H1 (cell line): ENCODE measurements at regions not wholly inside any gene's neighbourhood (a gene's known extent, or its start where the extent isn't known, plus 50 kb on each side); places are given as distances from the start of the nearest gene placed in this dataset.
A peak's percentile ranks its signal among the peaks of the same experiment; 100 is the strongest.
"Not testable (repeated sequence)": the region's sequence is repeated elsewhere in the genome, so short reads cannot be mapped to it uniquely, and the experiment has no call there.

Experiments used
- CTCF ChIA-PET: fragments of 300-600 bp; sonication (Branson Sonifier 250); formaldehyde crosslinking; loops from one replicate; lab custom pipeline; 2021; ENCODE audit not compliant: partially characterized antibody; lab: Charles Lee
- POLR2A ChIA-PET: fragments of 300-600 bp; sonication (Branson Sonifier 250); formaldehyde crosslinking; loops from one replicate; lab custom pipeline; 2021; ENCODE audit warnings: inconsistent platforms; ENCODE audit not compliant: partially characterized antibody; lab: Charles Lee
- DNase-seq, 2 experiments: peaks; one replicate each; pipeline versions ENCODE4 v3.0.0 to v3.0.0-alpha.2; 2010 to 2022; ENCODE audit warnings: low spot score in 2 of 2, low read depth in 1 of 2, mixed read lengths in 1 of 2
- FAIRE-seq: peaks from 2 replicates; lab custom pipeline; 2011; peaks lifted over from hg19 to GRCh38; lab: Jason Lieb, UNC
- H2AFZ ChIP-seq: 2 replicates; pipeline ENCODE4 v1.8.1; 2012; ENCODE audit warnings: low read length, inconsistent platforms
- H2AK5ac ChIP-seq: 2 replicates; pipeline ENCODE4 v1.6.1; 2013; ENCODE audit warnings: low read depth, low read length
- H2BK120ac ChIP-seq: replicated peaks from 2 replicates; pipeline ENCODE3; 2013; ENCODE audit warnings: low read depth, low read length, inconsistent platforms
- H2BK12ac ChIP-seq: 2 replicates; pipeline ENCODE4 v1.6.1; 2013; ENCODE audit warnings: low read depth, low read length
- H2BK15ac ChIP-seq: 2 replicates; pipeline ENCODE4 v1.6.1; 2013; ENCODE audit warnings: low read length
- H2BK20ac ChIP-seq: 2 replicates; pipeline ENCODE4 v1.6.1; 2013; ENCODE audit warnings: low read length
- H2BK5ac ChIP-seq: 2 replicates; pipeline ENCODE4 v1.6.1; 2013; ENCODE audit warnings: low read depth, low read length
- H3K14ac ChIP-seq: 2 replicates; pipeline ENCODE4 v1.6.1; 2013; ENCODE audit warnings: inconsistent platforms; ENCODE audit not compliant: insufficient read length
- H3K18ac ChIP-seq: 2 replicates; pipeline ENCODE4 v1.6.1; 2013; ENCODE audit warnings: low read length; ENCODE audit errors: extremely low read depth
- H3K23ac ChIP-seq: 2 replicates; pipeline ENCODE4 v1.6.1; 2013; ENCODE audit warnings: inconsistent platforms; ENCODE audit not compliant: insufficient read length
- H3K23me2 ChIP-seq: 2 replicates; pipeline ENCODE4 v1.6.1; 2013; ENCODE audit warnings: low read depth, low read length
- H3K27ac ChIP-seq: 2 replicates; pipeline ENCODE4 v1.6.1; 2011; ENCODE audit warnings: low read depth, low read length, inconsistent platforms
- H3K27me3 ChIP-seq, 4 experiments: replicated peaks in 1 of 4; 1 replicate in 1 of 4; 2 replicates in 3 of 4; pipeline versions ENCODE4 v1.6.1 to v1.8.1; 2011 to 2013; ENCODE audit warnings: low read length in 3 of 4, mild to moderate bottlenecking in 3 of 4, inconsistent platforms in 2 of 4, mixed read lengths in 2 of 4, moderate library complexity in 1 of 4; ENCODE audit not compliant: control insufficient read depth in 3 of 4, insufficient read depth in 3 of 4; ENCODE audit errors: extremely low read depth in 1 of 4
- H3K36me3 ChIP-seq, 4 experiments: 2 replicates each; pipeline versions ENCODE4 v1.6.1 to v1.8.1; 2011 to 2013; ENCODE audit warnings: mild to moderate bottlenecking in 4 of 4, low read length in 3 of 4, moderate library complexity in 2 of 4, control low read depth in 1 of 4, inconsistent platforms in 1 of 4; ENCODE audit not compliant: insufficient read depth in 4 of 4, control insufficient read depth in 2 of 4
- H3K4ac ChIP-seq: replicated peaks from 2 replicates; pipeline ENCODE3; 2013; ENCODE audit warnings: low read length, low read depth, mixed read lengths, inconsistent platforms; ENCODE audit not compliant: insufficient read length
- H3K4me1 ChIP-seq, 4 experiments: replicated peaks in 1 of 4; 1 replicate in 1 of 4; 2 replicates in 3 of 4; pipeline versions ENCODE4 v1.6.1 to v1.8.1; 2011 to 2013; ENCODE audit warnings: low read length in 3 of 4, inconsistent platforms in 2 of 4, mixed read lengths in 1 of 4; ENCODE audit not compliant: insufficient read depth in 4 of 4, control insufficient read depth in 3 of 4
- H3K4me2 ChIP-seq, 2 experiments: 2 replicates each; pipeline versions ENCODE4 v1.6.1 to v1.8.1; 2011 to 2013; ENCODE audit warnings: low read depth in 2 of 2, low read length in 2 of 2, control low read depth in 1 of 2, inconsistent platforms in 1 of 2, mild to moderate bottlenecking in 1 of 2; ENCODE audit not compliant: insufficient read depth in 1 of 2
- H3K4me3 ChIP-seq, 4 experiments: fragments of 200-600, 300-600 bp in 1 of 4; sonication (generic), shearing (Covaris generic), sonication (Bioruptor Twin) in 1 of 4; 2 replicates each; pipeline versions ENCODE4 v1.5.1 to v1.8.1; 2011 to 2016; ENCODE audit warnings: low read length in 4 of 4, low read depth in 3 of 4, control low read depth in 2 of 4, inconsistent platforms in 2 of 4, mild to moderate bottlenecking in 2 of 4, mixed read lengths in 1 of 4, moderate library complexity in 1 of 4; ENCODE audit not compliant: insufficient read depth in 2 of 4; ENCODE audit errors: extremely low read depth in 1 of 4
- H3K56ac ChIP-seq: replicated peaks from 2 replicates; pipeline ENCODE3; 2013; ENCODE audit warnings: low read depth, mild to moderate bottlenecking, mixed read lengths, low read length, inconsistent platforms; ENCODE audit not compliant: insufficient read length
- H3K79me1 ChIP-seq: 2 replicates; pipeline ENCODE4 v1.6.1; 2013; ENCODE audit warnings: low read depth, low read length, control low read depth
- H3K79me2 ChIP-seq, 2 experiments: 2 replicates each; pipeline versions ENCODE4 v1.6.1 to v1.8.1; 2012 to 2013; ENCODE audit warnings: low read length in 2 of 2, mild to moderate bottlenecking in 2 of 2, inconsistent platforms in 1 of 2; ENCODE audit not compliant: insufficient read depth in 2 of 2, control insufficient read depth in 1 of 2
- H3K9ac ChIP-seq, 4 experiments: replicated peaks in 1 of 4; 1 replicate in 1 of 4; 2 replicates in 3 of 4; pipeline versions ENCODE4 v1.6.1 to v1.8.1; 2011 to 2013; ENCODE audit warnings: low read depth in 3 of 4, low read length in 3 of 4, control low read depth in 2 of 4, mild to moderate bottlenecking in 2 of 4, moderate library complexity in 2 of 4, inconsistent platforms in 1 of 4; ENCODE audit errors: extremely low read depth in 1 of 4
- H3K9me3 ChIP-seq, 2 experiments: 2 replicates each; pipeline versions ENCODE4 v1.6.1 to v1.8.1; 2012 to 2013; ENCODE audit warnings: mild to moderate bottlenecking in 2 of 2, moderate library complexity in 2 of 2, control low read depth in 1 of 2, inconsistent platforms in 1 of 2, low read depth in 1 of 2, low read length in 1 of 2, mixed read lengths in 1 of 2; ENCODE audit not compliant: insufficient read depth in 2 of 2
- H4K20me1 ChIP-seq, 2 experiments: replicated peaks in 1 of 2; 2 replicates each; pipeline versions ENCODE3 to v1.8.1; 2011 to 2013; ENCODE audit warnings: inconsistent platforms in 2 of 2, low read length in 2 of 2, mild to moderate bottlenecking in 1 of 2; ENCODE audit not compliant: insufficient read depth in 2 of 2, control insufficient read depth in 1 of 2
- H4K5ac ChIP-seq: 2 replicates; pipeline ENCODE4 v1.6.1; 2013; ENCODE audit warnings: low read length, low read depth, mixed read lengths, inconsistent platforms; ENCODE audit not compliant: insufficient read length
- H4K8ac ChIP-seq: 2 replicates; pipeline ENCODE4 v1.8.0; 2013; ENCODE audit warnings: mild to moderate bottlenecking, moderate library complexity, low read length, inconsistent platforms; ENCODE audit not compliant: insufficient read depth; ENCODE audit errors: extremely low read depth
- H4K91ac ChIP-seq: replicated peaks from 2 replicates; pipeline ENCODE3; 2013; ENCODE audit warnings: low read length, mixed read lengths, inconsistent platforms; ENCODE audit not compliant: insufficient read length

- CTCF ChIA-PET, H2BK5ac ChIP-seq, H3K4me2 ChIP-seq, H4K20me1 ChIP-seq, H3K27ac ChIP-seq, H3K23me2 ChIP-seq, H3K79me1 ChIP-seq, H2AFZ ChIP-seq, H3K56ac ChIP-seq, H3K9ac ChIP-seq, H4K5ac ChIP-seq, H3K79me2 ChIP-seq, H3K18ac ChIP-seq, H4K8ac ChIP-seq, H2BK12ac ChIP-seq, DNase-seq, H3K9me3 ChIP-seq, H3K14ac ChIP-seq, H3K36me3 ChIP-seq, H3K4me3 ChIP-seq, H3K27me3 ChIP-seq, H2AK5ac ChIP-seq, H2BK20ac ChIP-seq, H3K4me1 ChIP-seq, H3K23ac ChIP-seq, H2BK120ac ChIP-seq, H2BK15ac ChIP-seq, H4K91ac ChIP-seq, H3K4ac ChIP-seq, POLR2A ChIA-PET: not testable (repeated sequence)
- FAIRE-seq: peak; percentile 78
Observed at GRCh38 chr7:76926416-76926815, 105.7 kb downstream of the SPDYE17 start.
